ENCODE measurements at regions not wholly inside any gene's neighbourhood (a gene's known extent, or its start where the extent isn't known, plus 50 kb on each side); places are given as distances from the start of the nearest gene placed in this dataset.

GRCh38 chr12:124227951-124228711, 66.8 kb upstream of the RFLNA start:
- peaks cover 5% of the 10 kb centered on the region for H3K36me3 Mint-ChIP-seq (ENCODE audit: low read depth)
- peak overlapping the region; percentile 12 for H3K27ac Mint-ChIP-seq (ENCODE audit: unreplicated experiment)

GRCh38 chr12:124229520-124229919, 65.4 kb upstream of the RFLNA start:
- Mint-ChIP-seq H3K36me3 (ENCODE audit: low read depth) (peaks cover 5% of the 10 kb centered on the region), H3K9me3 (peaks cover 11% of the 10 kb centered on the region), H3K4me3 (no peak overlapping the region), H3K27me3 (ENCODE audit: low read depth) (no peaks in the 10 kb centered on the region), H3K27ac (ENCODE audit: unreplicated experiment) (no peak overlapping the region), H3K4me1 (no peaks in the 10 kb centered on the region)
- TF ChIP-seq CTCF (conservative IDR thresholded peaks at IDR 0.05): no peak
- no peak for DNase-seq (ENCODE audit: low read depth, low spot score)

More at GRCh38 chr12:124227951-124228711, 66.8 kb upstream of the RFLNA start:
- Mint-ChIP-seq H3K4me3 (no peak overlapping the region), H3K4me1 (no peaks in the 10 kb centered on the region), H3K9me3 (peaks cover 11% of the 10 kb centered on the region), H3K27me3 (ENCODE audit: low read depth) (no peaks in the 10 kb centered on the region)
- TF ChIP-seq CTCF (conservative IDR thresholded peaks at IDR 0.05): no peak
- no peak for DNase-seq (ENCODE audit: low read depth, low spot score)

- Mint-ChIP-seq H3K4me3 (no peak overlapping the region), H3K9me3 (peaks cover 16% of the 10 kb centered on the region), H3K4me1 (no peaks in the 10 kb centered on the region), H3K36me3 (ENCODE audit: low read depth) (peaks cover 10% of the 10 kb centered on the region), H3K27me3 (ENCODE audit: low read depth) (peaks cover 2% of the 10 kb centered on the region), H3K27ac (ENCODE audit: unreplicated experiment) (no peak overlapping the region)
- TF ChIP-seq CTCF (conservative IDR thresholded peaks at IDR 0.05): no peak
- DNase-seq (ENCODE audit: low read depth, low spot score): no peak
These were observed 64.7 kb upstream of the RFLNA start for GRCh38 chr12:124230117-124230757.

- H3K27ac Mint-ChIP-seq (ENCODE audit: unreplicated experiment): no peak overlapping the region
- H3K36me3 Mint-ChIP-seq (ENCODE audit: low read depth): peaks cover 10% of the 10 kb centered on the region
- peaks cover 16% of the 10 kb centered on the region for H3K9me3 Mint-ChIP-seq
- no peak for TF ChIP-seq CTCF (conservative IDR thresholded peaks at IDR 0.05)
- H3K27me3 Mint-ChIP-seq (ENCODE audit: low read depth): peaks cover 2% of the 10 kb centered on the region
- H3K4me1 Mint-ChIP-seq: no peaks in the 10 kb centered on the region
- no peak for DNase-seq (ENCODE audit: low read depth, low spot score)
- H3K4me3 Mint-ChIP-seq: no peak overlapping the region
These were observed 64.1 kb upstream of the RFLNA start for GRCh38 chr12:124230789-124231188.

- Mint-ChIP-seq H3K27me3 (ENCODE audit: low read depth) (peaks cover 2% of the 10 kb centered on the region), H3K27ac (ENCODE audit: unreplicated experiment) (no peak overlapping the region), H3K4me1 (no peaks in the 10 kb centered on the region), H3K36me3 (ENCODE audit: low read depth) (peaks cover 10% of the 10 kb centered on the region), H3K9me3 (peaks cover 16% of the 10 kb centered on the region), H3K4me3 (no peak overlapping the region)
- no peak for DNase-seq (ENCODE audit: low read depth, low spot score)
- no peak for TF ChIP-seq CTCF (conservative IDR thresholded peaks at IDR 0.05)
These were observed 62.8 kb upstream of the RFLNA start for GRCh38 chr12:124231980-124232653.

Measured in neural crest cell (in vitro differentiated cells).